ENCODE measurements at regions not wholly inside any gene's neighbourhood (a gene's known extent, or its start where the extent isn't known, plus 50 kb on each side); places are given as distances from the start of the nearest gene placed in this dataset.
"Not testable (repeated sequence)": the region's sequence is repeated elsewhere in the genome, so short reads cannot be mapped to it uniquely, and the experiment has no call there.

DNA sequence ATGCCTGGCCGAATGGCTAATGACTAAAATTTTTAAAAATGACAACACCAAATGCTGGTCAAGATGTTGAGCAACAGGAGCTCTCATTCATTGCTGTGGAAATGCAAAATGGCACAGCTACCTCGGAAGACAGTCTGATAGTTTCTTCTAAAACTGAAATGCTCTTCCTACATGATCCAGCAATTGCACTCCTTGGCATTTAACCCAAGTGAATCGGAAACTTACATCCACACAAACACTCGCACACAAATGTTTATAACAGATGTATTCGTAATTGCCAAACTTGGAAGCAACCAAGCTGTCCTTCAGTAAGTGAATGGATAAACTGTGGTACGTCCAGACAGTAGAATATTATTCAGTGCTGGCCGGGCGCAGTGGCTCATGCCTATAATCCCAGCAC, 56.4 kb upstream of the NCOA3 start:
- no peaks in the 10 kb centered on the region; the same call in 1 of the 2 replicates for H3K4me1 ChIP-seq (ENCODE audit: low read length)
- no peak overlapping the region for H3K9ac ChIP-seq (ENCODE audit: low read length)
- H3K9me2 ChIP-seq (replicated peaks; ENCODE audit: insufficient read depth, low read length), result no peaks in the 10 kb centered on the region
- no peak overlapping the region for H3K4me3 ChIP-seq (ENCODE audit: low read length)
- no peak overlapping the region for H2AFZ ChIP-seq (ENCODE audit: low read length)
- H3K27ac ChIP-seq (ENCODE audit: low read length), result no peak overlapping the region
- H3K4me2 ChIP-seq (ENCODE audit: low read depth, low read length, poor library complexity, severe bottlenecking), result no peak overlapping the region
- no peak for DNase-seq
- H3K27me3 ChIP-seq (ENCODE audit: low read length), result no peaks in the 10 kb centered on the region
- H3K36me3 ChIP-seq (ENCODE audit: insufficient read depth, low read length), result no peaks in the 10 kb centered on the region
- no peaks in the 10 kb centered on the region for H4K20me1 ChIP-seq (ENCODE audit: insufficient read depth, low read depth, low read length)
- no peaks in the 10 kb centered on the region for H3K9me3 ChIP-seq (ENCODE audit: low read length)
- no peaks in the 10 kb centered on the region for H3K79me2 ChIP-seq (ENCODE audit: low read length)

DNA sequence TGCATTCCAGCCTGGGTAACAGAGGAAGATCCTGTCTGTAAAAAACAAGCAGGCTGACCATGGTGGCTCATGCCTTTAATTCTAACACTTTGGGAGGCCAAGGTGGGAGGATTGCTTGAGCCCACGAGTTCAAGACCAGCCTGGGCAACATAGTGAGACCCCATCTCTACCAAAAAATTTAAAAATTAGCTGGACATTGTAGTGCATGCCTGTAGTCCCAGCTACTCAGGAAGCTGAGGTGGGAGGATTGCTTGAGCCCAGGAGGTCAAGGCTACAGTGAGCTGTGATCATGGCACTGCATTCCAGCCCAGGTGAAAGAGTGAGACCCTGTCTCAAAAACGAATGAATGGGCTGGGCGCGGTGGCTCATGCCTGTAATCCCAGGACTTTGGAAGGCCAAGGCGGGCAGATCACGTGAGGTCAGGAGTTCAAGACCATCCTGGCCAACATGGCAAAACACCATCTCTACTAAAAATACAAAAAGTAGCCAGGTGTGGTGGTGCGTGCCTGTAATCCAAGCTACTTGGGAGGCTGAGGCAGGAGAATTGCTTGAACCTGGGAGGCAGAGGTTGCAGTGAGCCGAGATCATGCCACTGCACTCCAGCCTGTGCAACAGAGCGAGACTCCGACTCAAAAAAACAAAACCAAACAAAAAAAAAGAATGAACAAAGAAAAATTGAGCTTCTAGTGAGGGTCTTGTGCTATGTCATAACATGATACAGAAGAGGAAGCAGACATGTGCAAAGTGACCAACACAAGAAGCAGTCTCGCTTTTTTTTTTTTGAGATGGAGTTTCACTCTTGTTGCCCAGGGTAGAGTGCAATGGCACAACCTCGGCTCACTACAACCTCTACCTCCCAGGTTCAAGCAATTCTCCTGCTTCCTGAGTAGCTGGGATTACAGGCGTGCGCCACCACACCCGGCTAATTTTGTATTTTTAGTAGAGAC, 54.1 kb upstream of the NCOA3 start:
- H3K9me3 ChIP-seq (ENCODE audit: low read length); H3K27me3 ChIP-seq (ENCODE audit: low read length); H4K20me1 ChIP-seq (ENCODE audit: insufficient read depth, low read depth, low read length); H3K9me2 ChIP-seq (replicated peaks; ENCODE audit: insufficient read depth, low read length); H3K36me3 ChIP-seq (ENCODE audit: insufficient read depth, low read length); H3K4me2 ChIP-seq (ENCODE audit: low read depth, low read length, poor library complexity, severe bottlenecking); H3K79me2 ChIP-seq (ENCODE audit: low read length); H2AFZ ChIP-seq (ENCODE audit: low read length); H3K4me1 ChIP-seq (ENCODE audit: low read length); H3K27ac ChIP-seq (ENCODE audit: low read length); H3K4me3 ChIP-seq (ENCODE audit: low read length); H3K9ac ChIP-seq (ENCODE audit: low read length): not testable (repeated sequence)
- peak; percentile 27 for DNase-seq

DNA sequence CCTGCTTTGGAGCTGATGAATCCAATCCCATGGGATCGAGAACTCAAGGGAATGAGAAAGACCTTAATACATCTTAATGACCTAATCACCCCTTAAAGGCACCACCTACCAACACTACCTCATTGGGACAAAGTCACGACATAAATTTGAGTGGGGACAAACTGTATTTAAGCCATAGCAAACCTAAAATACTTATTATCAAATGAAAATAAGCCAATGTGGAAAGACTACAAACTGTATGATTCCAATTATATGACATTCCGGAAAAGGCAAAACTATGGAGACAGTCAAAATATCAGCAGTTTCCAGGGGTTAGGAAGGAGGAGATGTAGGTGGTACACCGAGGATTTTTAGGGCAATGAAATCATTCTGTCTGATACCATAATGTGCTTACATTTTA, 53.3 kb upstream of the NCOA3 start:
- Histone ChIP-seq H3K4me3 (ENCODE audit: low read length) (no peak overlapping the region), H3K9me2 (replicated peaks; ENCODE audit: insufficient read depth, low read length) (no peaks in the 10 kb centered on the region), H3K79me2 (ENCODE audit: low read length) (no peaks in the 10 kb centered on the region), H3K27me3 (ENCODE audit: low read length) (no peaks in the 10 kb centered on the region), H3K36me3 (ENCODE audit: insufficient read depth, low read length) (no peaks in the 10 kb centered on the region), H3K9ac (ENCODE audit: low read length) (no peak overlapping the region), H2AFZ (ENCODE audit: low read length) (no peak overlapping the region), H3K4me1 (ENCODE audit: low read length) (no peaks in the 10 kb centered on the region), H3K9me3 (ENCODE audit: low read length) (no peaks in the 10 kb centered on the region), H4K20me1 (ENCODE audit: insufficient read depth, low read depth, low read length) (no peaks in the 10 kb centered on the region), H3K4me2 (ENCODE audit: low read depth, low read length, poor library complexity, severe bottlenecking) (no peak overlapping the region), H3K27ac (ENCODE audit: low read length) (no peak overlapping the region)
- DNase-seq, result peak; percentile 37

DNA sequence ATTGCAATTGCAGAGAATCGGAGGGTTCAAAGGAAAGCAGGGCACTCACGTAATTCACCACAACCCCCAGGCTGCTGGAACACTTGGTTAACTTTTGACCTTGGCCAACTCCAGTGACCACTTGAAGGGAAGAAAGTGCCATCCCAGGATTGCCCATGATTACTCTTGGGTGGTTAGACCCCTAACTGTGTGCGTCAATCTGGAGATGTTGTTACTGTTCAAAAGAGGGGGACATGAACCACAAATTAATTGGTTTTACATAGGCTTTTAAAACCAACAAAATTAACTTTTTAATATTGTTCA, 50.1 kb upstream of the NCOA3 start:
- Histone ChIP-seq H3K4me3 (ENCODE audit: low read length) (no peak overlapping the region), H4K20me1 (ENCODE audit: insufficient read depth, low read depth, low read length) (no peaks in the 10 kb centered on the region), H3K4me1 (ENCODE audit: low read length) (no peaks in the 10 kb centered on the region), H3K27ac (ENCODE audit: low read length) (no peak overlapping the region), H3K36me3 (ENCODE audit: insufficient read depth, low read length) (no peaks in the 10 kb centered on the region), H3K9me3 (ENCODE audit: low read length) (no peaks in the 10 kb centered on the region), H3K27me3 (ENCODE audit: low read length) (no peaks in the 10 kb centered on the region), H3K9ac (ENCODE audit: low read length) (no peak overlapping the region), H3K9me2 (replicated peaks; ENCODE audit: insufficient read depth, low read length) (no peaks in the 10 kb centered on the region), H3K4me2 (ENCODE audit: low read depth, low read length, poor library complexity, severe bottlenecking) (no peak overlapping the region), H2AFZ (ENCODE audit: low read length) (no peak overlapping the region), H3K79me2 (ENCODE audit: low read length) (no peaks in the 10 kb centered on the region)
- no peak for DNase-seq

Data from Karpas-422 (cell line).